GM18868 (cell line): ENCODE measurements at regions not wholly inside any gene's neighbourhood (a gene's known extent, or its start where the extent isn't known, plus 50 kb on each side); places are given as distances from the start of the nearest gene placed in this dataset.

ENCODE experiments used
- ATAC-seq: cut with Tn5 transposase; IDR thresholded peaks from one replicate; pipeline ENCODE4 v1.9.1; 2021; ENCODE audit warnings: mild to moderate bottlenecking, moderate library complexity; ENCODE audit not compliant: unreplicated experiment

DNA sequence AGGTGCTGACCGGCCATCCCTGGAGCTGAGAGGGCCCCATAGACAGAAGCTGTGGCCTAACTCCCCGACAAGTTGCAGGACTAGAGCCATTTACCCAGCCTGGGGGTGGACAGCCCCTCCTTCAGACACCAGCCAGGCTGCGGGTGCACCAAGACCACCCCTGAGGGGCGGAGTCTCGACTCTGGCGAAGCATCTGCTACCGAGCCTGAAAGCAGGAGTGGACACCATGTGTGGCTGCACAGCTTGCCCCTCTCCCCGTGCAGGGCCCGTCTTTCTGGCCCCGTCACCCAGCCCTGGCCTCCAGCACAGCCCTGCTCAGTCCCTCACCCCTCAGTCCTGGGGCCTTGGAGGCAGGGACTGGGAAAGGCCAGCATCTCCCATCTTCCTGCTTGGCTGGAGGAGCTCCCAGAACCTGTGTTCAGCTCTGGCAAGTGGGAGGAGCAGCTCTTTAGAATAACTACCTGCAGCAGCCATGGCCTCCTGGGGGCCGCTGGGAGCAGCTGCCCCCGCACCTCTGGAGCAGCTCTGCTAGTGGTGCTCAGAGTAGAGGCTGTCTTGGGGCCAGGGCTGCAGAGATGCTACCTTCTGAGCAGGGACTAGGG is 275.8 kb downstream of the NDUFA10 start:
- ATAC-seq: no peak

DNA sequence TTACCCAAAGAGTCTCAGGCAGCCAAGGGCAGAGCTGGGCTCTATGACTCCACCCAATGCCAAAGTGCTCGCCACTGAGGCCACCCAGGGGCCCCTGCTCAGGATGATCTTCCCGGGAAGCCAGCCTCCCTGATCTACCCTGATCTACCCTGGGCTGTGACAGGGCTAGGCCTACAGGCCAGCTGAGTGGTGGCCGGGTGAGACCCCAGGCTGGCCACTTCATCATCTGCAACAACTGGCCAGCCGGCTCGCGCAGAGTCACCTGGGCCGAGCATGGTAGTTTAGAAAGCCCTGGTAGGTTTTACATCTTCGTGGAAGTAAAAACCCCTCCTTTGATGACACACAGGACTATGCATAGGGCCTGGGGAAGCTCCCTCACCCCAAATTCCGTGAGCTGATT is 276.3 kb downstream of the NDUFA10 start:
- ATAC-seq: no peak

DNA sequence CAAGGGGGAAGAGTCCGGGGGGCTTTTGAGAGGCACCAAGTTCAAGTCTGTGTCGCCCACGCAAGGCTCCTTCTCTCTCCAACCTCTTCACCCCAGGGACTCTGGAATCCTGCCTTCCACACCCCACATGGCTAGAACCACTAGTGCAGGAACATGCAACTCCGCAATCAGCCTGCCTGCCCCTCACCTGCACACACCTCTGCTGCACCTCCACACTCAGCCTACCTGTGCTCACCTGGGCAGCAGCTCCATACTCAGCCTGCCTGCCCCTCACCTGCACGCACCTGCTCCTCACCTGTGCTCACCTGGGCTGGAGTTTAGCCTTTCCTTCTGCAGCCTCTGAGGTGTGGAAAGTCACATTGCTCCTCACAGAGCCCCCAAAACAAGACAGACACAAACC is 277.4 kb downstream of the NDUFA10 start:
- ATAC-seq: no peak

DNA sequence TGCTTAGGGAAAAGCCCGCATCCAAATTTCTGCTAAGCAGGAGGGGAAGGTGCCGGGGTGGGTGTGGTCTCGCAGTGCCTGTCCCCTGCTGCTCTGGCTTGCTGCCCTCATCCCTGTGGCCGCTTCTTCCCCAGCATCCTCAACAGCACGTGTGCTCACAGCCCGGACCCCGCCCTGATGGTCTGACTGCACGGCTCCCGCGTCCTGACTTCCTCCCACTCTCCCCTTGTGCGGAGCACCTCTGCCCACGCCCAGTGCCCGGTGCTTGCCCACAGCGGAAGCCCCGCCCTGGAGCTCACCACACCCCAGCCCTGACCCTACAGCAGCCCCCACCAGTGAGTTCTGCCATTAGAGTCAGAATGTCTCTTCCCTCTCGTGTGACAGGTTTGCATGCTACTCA is 277.9 kb downstream of the NDUFA10 start:
- ATAC-seq: no peak

DNA sequence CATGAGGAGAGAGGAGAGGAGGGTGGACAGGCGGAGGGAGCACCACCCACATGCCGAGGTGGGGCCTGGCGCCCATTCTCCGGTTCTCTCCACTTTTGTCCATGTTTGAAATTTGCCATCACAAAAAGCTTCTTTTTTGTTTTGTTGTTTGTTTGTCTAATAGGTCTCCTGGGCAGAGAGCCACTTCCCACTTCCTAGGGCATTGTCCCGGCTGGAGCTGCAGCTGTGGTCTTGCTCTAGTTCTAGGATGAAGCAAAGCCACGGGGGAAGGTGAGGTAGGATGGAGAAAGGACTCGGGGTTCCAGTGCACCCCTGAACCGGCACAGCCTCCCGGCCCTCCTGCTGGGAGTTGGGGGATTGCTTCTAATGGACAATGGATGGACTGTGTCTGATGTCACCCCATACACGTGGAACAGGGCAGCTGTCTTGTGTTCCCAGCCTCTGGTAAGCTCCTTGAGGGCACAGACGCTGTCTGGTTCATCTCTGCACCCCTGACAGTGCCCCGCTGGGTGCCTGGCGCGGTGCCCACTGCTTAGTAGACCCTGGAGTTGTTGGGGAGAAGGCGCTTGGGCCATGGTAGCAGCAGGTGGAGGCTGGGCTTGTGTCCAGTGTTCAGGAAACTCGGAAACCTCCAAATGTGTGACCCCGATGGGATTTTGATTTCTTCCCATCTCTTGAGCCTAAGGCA is 278.4 kb downstream of the NDUFA10 start:
- no peak for ATAC-seq

DNA sequence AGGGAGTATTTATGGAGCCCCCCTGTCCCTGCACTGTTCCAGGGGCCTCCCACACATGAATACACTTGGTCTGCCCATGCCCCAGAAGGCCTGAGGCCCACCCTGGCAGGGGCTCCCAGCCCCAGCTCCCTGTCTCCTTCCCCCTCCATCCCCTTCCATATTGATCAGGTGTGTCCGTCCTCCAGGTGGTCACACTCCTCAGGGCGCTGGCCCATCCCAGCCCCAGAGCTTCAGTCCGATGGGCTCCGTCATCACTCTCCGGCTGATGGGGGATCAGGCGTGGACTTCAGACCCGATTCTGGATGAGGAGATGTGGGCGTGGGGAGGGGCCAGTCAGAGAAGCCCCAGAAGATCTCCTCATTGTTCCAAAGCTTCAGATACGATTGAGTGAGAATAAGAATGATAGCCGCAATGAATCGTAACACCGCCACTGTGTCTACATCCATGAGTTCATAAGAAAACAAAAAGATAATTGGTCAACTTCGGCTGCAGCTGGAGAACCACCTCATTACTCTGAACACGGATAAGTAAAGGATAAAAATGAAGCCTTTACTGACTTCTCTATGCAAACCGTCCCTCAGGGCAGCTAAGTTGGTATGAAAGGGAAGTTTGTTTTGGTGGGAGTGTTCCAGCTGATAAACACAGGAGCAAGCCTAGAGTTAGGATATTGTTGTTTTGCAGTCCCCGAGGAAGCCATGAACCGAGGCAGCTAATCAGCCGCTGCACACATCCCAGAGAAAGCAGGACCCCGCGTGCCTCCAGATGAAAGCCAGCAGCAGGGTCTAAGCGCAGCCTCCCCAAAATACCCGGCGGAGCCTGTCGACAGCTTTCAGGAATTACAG is 279.5 kb downstream of the NDUFA10 start:
- ATAC-seq: no peak

DNA sequence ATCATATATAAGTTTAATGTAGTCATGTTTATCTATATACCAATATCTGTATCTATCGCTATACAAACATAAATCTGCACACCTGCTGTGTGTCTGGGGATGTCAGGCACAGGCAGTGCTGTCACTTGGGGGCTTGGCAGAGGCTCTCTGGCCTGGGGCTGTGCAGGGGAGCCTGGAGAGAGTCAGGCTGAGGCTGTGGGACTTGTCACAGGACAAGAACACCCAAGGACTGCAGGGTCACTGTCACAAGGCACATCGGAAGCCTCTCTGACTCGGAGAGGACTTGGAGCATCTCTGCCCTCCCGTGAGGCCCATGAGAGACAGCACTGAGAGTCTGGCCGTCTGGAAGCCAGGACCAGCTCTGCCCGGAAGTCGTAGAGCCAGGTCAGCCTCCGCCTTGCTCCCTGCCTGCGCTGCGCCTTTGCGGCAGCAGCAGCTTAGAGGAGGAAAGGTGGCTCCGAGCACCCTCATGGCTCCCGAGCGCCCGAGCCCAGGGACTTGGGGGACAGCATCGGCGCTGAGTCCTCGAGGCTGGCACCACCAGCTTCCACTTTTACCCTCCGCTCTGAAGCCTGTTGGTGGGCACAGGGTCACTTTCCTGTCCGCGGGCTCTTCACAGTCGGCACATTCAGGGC is 280.3 kb downstream of the NDUFA10 start:
- no peak for ATAC-seq

DNA sequence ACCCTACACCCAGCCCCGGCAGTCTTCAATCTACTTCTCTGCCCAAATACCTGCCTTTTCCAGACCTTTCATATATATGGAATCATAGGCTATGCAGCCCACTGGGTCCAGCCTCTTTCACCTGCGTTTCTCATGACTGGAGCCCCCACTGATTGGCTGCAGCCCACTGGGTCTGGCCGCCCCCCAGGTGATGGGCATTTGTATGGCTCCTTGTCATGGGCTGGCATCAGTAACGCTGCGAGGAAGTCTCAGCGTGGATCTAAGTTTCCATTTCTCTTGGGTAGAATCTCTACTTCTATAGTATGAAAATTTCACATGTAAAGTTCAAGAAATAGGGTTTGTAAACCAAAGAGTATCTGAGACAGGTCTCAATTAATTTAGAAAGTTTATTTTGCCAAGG is 281.9 kb downstream of the NDUFA10 start:
- no peak for ATAC-seq

DNA sequence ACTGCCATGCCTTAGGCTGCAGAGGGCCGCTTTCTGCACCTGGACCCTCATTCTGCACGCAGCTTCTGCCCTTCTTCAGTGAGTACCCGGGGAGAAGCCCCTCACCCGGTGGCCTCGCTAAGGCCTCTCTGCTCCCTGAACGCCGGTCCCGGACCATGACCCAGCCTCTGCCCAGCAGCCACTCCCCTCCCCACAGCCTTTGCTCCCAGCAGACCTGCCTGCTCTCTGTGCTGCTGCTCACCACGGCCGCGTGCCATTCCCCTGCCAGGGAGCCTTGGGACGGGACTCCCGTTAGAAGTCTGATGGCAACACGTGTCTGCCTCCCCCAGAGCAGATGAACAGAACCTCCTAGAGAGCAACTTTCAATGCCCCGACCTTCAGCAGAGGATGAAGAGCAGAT is 282.8 kb downstream of the NDUFA10 start:
- ATAC-seq: no peak

DNA sequence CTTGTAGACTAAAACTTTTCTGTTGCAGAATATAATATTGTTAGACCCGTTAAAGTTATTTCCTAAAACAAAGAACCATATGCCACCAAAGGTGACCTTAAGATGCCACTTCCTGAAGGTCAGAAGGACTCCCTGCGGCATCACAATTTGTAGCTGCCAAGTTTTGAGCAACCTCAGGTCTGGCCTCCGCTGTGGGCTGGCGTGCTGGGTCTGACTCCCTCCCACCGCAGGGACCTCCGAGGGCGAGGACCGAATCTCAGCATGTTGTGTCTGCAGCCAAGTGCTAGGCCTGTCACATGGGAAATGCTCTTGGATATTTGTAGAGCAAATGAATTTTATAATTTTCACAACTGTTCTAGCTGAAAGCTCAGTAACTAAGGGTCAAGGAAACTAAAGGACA is 285.9 kb downstream of the NDUFA10 start:
- no peak for ATAC-seq

DNA sequence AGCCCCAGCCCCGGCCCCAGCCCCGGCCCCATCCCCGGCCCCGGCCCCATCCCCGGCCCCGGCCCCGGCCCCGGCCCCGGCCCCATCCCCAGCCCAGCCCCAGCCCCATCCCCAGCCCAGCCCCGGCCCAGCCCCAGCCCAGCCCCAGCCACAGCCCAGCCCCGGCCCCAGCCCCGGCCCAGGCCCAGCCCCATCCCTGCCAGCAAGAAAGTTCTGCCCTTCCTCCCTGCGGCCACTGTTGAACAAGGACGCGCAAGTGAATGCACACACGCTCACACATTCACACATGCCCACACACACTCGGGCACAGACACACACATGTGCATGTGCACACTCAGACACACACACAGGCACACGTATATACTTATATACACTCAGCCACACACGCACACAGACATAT is 287.0 kb downstream of the NDUFA10 start:
- no peak for ATAC-seq

DNA sequence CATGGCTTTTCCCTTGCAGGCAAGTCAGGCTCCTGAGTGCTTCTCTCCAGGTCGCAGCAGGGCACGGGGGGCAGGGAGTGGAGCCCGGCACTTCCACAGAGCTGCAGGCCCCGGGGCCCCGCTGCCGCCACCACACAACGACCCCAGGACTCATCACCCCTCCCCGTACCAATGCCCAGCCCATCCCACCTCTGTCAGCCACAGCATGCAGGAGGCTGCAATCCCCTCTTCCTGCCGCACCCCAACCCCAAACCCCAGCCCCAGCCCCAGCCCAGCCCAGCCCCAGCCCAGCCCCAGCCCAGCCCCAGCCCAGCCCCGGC is 288.0 kb downstream of the NDUFA10 start:
- no peak for ATAC-seq

DNA sequence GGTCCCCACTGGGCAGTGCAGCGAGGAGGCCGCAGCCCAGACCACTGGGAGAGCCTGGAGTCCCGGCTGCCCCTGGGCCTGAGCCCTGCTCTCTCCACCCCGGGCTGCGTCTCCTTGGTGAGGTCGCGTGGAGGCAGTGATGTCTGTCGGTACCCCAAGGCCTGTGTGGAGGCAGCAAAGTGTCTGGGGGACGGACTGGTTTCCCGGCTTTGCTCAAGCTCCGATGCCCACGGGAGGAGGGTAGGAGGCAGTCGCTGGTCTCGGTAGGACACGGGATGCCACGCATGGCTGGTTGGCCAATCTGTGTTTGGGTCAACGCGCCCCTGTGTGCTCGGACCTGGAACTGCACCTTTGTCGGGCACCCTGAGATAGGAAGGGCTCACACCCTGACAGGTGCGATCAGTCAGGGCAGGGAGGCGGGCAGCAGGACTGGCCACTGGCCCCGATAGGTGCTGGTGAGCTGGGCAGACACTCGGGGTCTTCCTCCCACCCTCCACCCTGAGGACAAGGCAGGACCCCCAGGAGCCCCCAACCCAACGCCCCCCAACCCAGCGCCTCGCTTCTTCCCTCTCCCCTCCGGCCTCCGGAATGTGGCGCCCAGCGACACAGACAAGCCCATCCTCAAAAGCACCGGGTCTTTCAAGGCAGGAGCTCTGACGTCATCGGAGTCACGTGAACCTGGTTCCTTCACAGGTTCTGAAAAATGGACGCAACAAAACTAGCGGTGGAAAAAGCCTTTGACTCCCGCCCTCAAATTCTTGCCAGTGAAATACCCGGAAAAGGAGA is 288.6 kb downstream of the NDUFA10 start:
- ATAC-seq: no peak

DNA sequence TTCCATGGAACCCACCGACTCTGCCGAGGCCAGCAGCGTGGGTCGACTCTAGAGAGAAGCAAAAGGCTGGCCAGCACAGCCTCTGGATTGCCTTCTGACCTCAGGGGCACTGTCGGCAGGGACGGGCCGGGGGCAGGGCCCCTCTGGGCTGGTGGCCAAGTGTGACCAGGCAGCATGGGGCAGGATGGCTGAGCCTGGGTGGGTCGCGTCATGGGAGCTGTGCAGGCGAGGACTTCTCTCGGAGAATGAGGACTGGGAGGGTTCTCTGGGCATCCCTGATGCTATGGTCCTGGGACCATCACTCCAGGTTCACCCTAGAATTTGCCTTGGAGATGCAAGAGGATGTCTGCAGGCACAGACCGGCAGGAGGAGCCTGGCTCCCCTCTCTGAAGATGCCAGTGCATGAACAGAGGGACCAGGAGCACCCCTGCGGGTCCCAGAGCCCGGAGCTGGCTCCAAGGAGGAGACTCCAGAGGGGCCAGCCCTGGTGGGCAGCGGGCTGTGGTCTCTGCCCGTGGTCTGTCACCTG is 289.2 kb downstream of the NDUFA10 start:
- no peak for ATAC-seq

DNA sequence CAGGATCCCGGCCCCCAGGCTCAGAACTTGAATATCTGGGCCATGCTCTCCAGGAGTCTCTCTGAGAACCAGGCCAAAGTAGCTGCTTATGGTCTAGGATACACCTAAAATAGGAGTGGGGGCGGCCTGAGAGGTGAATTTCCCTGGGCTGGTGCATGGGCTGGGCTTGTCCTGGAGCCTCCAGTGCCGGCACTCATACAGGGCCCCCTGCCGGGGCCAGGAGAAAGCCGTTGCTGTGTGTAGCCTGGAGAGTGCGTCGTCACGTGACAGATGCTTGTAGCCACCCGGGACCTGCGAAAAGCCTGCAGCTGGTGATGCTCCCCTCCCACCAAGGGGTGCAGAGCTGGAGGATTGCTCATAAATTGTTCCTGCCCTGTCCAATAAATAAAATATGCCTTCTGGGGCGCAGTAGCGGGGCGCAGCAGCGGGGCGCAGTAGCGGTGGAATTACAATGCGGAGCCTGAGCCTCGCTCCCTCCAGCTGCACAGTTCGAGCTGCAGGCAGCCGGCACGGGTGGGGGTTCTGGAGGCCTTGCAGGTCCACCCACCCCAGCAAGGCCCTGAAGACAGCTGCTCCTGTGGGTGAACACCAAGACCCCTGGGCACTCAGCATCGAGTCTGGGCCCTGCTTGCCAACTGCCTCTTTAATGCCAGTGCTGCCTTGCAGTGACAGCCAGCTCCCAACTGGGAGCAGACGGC is 289.9 kb downstream of the NDUFA10 start:
- no peak for ATAC-seq

DNA sequence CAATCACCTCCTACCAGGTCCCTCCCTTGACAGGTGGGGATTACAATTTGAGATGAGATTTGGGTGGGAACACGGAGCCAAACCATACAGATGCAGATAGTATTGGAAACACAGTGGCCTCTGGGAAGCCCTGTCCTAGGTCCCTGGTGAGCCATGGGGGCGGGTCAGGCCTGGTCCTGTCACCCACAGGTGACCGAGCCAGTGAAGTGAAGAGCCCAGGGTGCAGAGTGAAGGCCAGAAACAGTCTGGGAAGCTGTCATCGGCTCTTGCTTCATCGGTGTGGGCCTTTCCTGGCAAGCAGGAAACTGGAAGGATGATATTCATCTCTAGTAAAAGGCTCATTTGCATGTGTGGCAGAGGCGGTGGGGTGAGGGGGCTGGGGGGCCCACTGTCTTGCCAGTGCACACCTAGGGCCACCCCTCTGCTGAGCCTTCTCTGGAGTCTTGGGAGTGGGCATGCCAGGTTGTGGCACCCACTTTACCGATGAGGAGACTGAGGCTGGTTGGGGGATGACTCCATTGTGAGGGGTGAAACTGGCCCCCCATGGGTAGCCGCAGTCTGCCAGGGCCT is 290.6 kb downstream of the NDUFA10 start:
- ATAC-seq: no peak

DNA sequence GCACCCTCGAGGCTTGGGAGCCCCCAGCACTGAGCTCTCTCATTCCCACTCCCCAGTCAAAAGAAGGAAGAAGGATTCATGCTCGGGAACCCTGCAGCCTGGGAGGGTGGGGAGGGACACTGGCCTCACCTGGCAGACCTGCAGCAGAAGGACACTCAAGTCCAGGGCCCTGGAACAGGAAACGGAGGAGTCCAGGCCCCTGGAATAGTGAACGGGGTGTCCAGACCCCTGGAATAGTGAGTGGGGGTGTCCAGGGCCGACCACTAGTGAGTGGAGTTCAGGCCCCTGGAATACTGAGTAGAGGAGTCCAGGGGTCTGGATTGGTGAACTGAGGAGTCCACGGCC is 292.5 kb downstream of the NDUFA10 start:
- ATAC-seq: no peak

DNA sequence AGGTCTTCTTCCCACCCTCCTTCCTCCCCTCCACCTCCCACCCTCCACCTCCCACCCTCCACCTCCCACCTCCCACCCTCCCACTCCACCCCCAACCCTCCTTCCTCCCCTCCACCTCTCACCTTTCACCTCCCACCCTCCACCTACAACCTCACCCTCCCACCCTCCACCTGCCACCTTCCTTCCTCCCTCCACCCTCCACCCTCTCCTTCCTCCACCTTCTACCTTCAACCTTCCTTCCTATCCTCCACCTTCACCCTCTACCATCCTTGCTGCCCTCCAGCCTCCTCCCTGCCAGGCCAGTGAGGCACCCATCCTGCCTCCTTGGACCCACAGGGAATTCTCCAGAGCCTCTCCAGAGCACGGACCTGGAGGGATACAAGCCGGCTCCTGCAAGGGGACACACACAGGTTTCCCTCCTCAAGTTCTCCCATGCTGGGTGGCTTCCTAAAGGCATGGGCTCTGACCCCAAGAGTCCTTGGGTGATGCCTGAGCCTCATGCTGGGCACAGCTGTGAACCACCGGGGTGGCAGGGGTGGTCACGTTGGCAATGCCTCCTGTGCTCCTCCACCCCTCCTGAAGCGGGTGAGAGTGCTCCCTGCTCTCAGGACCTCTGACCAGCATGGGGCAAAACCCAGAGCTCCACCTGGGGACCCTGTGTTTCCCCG is 293.0 kb downstream of the NDUFA10 start:
- ATAC-seq: no peak

DNA sequence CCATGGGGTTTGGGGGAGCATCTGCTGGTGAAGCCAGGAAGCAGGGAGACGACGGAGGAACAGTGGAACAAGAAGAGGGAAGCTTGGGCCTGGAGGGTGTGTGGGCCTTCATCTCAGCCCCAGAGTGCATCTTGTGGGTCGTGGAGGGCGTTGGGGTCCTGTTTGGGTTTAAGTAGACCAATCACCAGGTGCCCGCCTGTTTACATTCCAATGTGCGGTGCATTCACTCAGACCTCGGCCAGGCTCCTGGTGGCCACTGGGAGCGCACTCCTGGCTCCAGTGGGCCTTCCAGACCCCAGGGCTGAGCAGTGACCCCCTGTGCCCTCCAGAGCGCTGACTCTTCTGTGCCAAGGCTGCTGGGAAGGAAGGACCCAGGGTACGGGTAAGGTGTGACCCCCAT is 293.7 kb downstream of the NDUFA10 start:
- no peak for ATAC-seq
